ENCODE measurements at regions not wholly inside any gene's neighbourhood (a gene's known extent, or its start where the extent isn't known, plus 50 kb on each side); places are given as distances from the start of the nearest gene placed in this dataset.

- ATAC-seq (ENCODE audit: low read depth) (peak; percentile 68), DNase-seq (ENCODE audit: low spot score) (no peak)
- TF ChIP-seq, protein P1, sequence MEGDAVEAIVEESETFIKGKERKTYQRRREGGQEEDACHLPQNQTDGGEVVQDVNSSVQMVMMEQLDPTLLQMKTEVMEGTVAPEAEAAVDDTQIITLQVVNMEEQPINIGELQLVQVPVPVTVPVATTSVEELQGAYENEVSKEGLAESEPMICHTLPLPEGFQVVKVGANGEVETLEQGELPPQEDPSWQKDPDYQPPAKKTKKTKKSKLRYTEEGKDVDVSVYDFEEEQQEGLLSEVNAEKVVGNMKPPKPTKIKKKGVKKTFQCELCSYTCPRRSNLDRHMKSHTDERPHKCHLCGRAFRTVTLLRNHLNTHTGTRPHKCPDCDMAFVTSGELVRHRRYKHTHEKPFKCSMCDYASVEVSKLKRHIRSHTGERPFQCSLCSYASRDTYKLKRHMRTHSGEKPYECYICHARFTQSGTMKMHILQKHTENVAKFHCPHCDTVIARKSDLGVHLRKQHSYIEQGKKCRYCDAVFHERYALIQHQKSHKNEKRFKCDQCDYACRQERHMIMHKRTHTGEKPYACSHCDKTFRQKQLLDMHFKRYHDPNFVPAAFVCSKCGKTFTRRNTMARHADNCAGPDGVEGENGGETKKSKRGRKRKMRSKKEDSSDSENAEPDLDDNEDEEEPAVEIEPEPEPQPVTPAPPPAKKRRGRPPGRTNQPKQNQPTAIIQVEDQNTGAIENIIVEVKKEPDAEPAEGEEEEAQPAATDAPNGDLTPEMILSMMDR (IDR thresholded peaks at IDR 0.05; ENCODE audit: poor library complexity, severe bottlenecking), result no peak
- Histone ChIP-seq H3K36me3 (ENCODE audit: low read depth) (no peaks in the 10 kb centered on the region), H3K27me3 (ENCODE audit: insufficient read depth, poor library complexity, severe bottlenecking) (no peaks in the 10 kb centered on the region), H3K4me3 (ENCODE audit: severe bottlenecking) (no peak overlapping the region), H3K4me1 (ENCODE audit: insufficient read depth, poor library complexity, severe bottlenecking) (peaks cover 23% of the 10 kb centered on the region), H3K9me3 (ENCODE audit: severe bottlenecking) (no peaks in the 10 kb centered on the region), H3K27ac (ENCODE audit: poor library complexity, severe bottlenecking) (peak overlapping the region; percentile 34)
Observed at GRCh38 chr6:139977887-139978332, 603.5 kb upstream of the CITED2 start.

DNA sequence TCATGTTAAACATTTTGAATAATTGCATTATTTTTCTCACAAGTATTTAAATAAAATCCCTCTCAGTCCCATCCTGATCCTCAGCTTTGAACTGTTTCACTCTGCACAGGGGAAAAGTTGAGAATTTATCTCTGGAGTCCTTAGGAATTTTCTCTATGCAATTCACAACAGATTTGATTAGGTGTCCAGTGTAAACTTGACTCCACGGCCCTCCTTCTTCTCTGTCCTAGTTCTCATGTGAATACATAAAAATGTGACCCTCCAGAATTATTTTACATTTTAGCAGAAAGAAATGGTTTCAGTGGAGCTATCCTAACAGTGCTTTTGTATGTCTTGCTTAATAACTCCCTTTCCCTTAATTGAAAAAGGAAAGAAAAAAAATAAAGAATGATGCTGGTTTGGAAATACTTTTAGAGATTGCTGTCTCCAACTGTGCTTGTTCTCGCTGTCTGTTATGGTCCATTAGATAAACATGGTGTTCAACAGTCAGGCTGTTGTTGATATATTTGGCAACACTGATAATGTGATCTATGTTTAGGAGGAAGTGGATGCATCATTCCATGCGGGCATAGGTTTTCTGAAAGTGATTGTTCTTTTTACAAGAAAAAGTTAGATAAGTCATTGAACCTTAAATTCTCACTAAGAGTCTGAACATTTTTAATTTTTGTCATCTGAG, 599.4 kb upstream of the CITED2 start:
- ATAC-seq (ENCODE audit: low read depth), result no peak
- DNase-seq (ENCODE audit: low spot score), result no peak

GRCh38 chr6:139972116-139972515, 597.7 kb upstream of the CITED2 start:
- no peaks in the 10 kb centered on the region for H3K36me3 ChIP-seq (ENCODE audit: low read depth)
- TF ChIP-seq, protein P1 (IDR thresholded peaks at IDR 0.05; ENCODE audit: poor library complexity, severe bottlenecking), result no peak
- H3K4me1 ChIP-seq (ENCODE audit: insufficient read depth, poor library complexity, severe bottlenecking), result peaks cover 6% of the 10 kb centered on the region
- H3K27ac ChIP-seq (ENCODE audit: poor library complexity, severe bottlenecking), result no peak overlapping the region
- DNase-seq (ENCODE audit: low spot score) (no peak), ATAC-seq (ENCODE audit: low read depth) (no peak)
- H3K27me3 ChIP-seq (ENCODE audit: insufficient read depth, poor library complexity, severe bottlenecking), result no peaks in the 10 kb centered on the region
- no peaks in the 10 kb centered on the region for H3K9me3 ChIP-seq (ENCODE audit: severe bottlenecking)
- H3K4me3 ChIP-seq (ENCODE audit: severe bottlenecking), result no peak overlapping the region

More for the DNA sequence above, 599.4 kb upstream of the CITED2 start:
- peaks cover 17% of the 10 kb centered on the region for H3K4me1 ChIP-seq (ENCODE audit: insufficient read depth, poor library complexity, severe bottlenecking)
- H3K36me3 ChIP-seq (ENCODE audit: low read depth), result no peaks in the 10 kb centered on the region
- H3K27ac ChIP-seq (ENCODE audit: poor library complexity, severe bottlenecking), result no peak overlapping the region
- H3K27me3 ChIP-seq (ENCODE audit: insufficient read depth, poor library complexity, severe bottlenecking), result no peaks in the 10 kb centered on the region
- no peaks in the 10 kb centered on the region for H3K9me3 ChIP-seq (ENCODE audit: severe bottlenecking)
- H3K4me3 ChIP-seq (ENCODE audit: severe bottlenecking), result no peak overlapping the region
- TF ChIP-seq, protein P1 (IDR thresholded peaks at IDR 0.05; ENCODE audit: poor library complexity, severe bottlenecking), result no peak

DNA sequence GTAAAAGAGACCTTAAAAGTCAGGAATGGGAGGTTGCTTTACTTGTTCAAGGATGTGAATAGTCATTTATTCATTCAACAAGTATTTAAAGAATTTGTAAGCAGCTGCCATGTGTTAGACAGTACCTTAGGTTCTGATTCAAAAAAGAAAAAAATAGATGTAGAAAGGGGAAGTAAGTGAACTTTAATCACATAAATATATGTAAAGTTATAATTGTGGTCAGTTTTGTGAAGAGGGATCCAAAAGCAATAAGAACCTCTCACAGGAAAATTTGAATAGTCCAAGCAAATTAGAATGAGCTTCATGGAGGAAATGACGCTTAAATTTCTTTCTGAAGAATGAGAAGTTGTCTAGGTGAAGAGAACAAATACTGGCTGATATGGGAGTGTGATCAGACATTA, 596.1 kb upstream of the CITED2 start:
- Histone ChIP-seq H3K9me3 (ENCODE audit: severe bottlenecking) (no peaks in the 10 kb centered on the region), H3K4me1 (ENCODE audit: insufficient read depth, poor library complexity, severe bottlenecking) (peaks cover 6% of the 10 kb centered on the region), H3K27ac (ENCODE audit: poor library complexity, severe bottlenecking) (peak overlapping the region; percentile 52), H3K4me3 (ENCODE audit: severe bottlenecking) (no peak overlapping the region), H3K36me3 (ENCODE audit: low read depth) (no peaks in the 10 kb centered on the region), H3K27me3 (ENCODE audit: insufficient read depth, poor library complexity, severe bottlenecking) (no peaks in the 10 kb centered on the region)
- ATAC-seq (ENCODE audit: low read depth) (peak; percentile 64), DNase-seq (ENCODE audit: low spot score) (no peak)
- TF ChIP-seq, protein P1 (IDR thresholded peaks at IDR 0.05; ENCODE audit: poor library complexity, severe bottlenecking), result no peak

- DNase-seq (ENCODE audit: low spot score) (no peak), ATAC-seq (ENCODE audit: low read depth) (no peak)
- Histone ChIP-seq H3K9me3 (ENCODE audit: severe bottlenecking) (no peaks in the 10 kb centered on the region), H3K4me1 (ENCODE audit: insufficient read depth, poor library complexity, severe bottlenecking) (peaks cover 6% of the 10 kb centered on the region), H3K36me3 (ENCODE audit: low read depth) (no peaks in the 10 kb centered on the region), H3K27me3 (ENCODE audit: insufficient read depth, poor library complexity, severe bottlenecking) (no peaks in the 10 kb centered on the region), H3K4me3 (ENCODE audit: severe bottlenecking) (no peak overlapping the region), H3K27ac (ENCODE audit: poor library complexity, severe bottlenecking) (no peak overlapping the region)
- TF ChIP-seq, protein P1 (IDR thresholded peaks at IDR 0.05; ENCODE audit: poor library complexity, severe bottlenecking), result no peak
Observed at GRCh38 chr6:139967497-139967896, 593.0 kb upstream of the CITED2 start.

All from RWPE2 (cell line).